Left ventricle myocardium inferior (tissue), 1 donor: ENCODE measurements at regions not wholly inside any gene's neighbourhood (a gene's known extent, or its start where the extent isn't known, plus 50 kb on each side); places are given as distances from the start of the nearest gene placed in this dataset.

Source experiments
- DNase-seq: peaks from one replicate; pipeline ENCODE4 v3.0.0-alpha.2; 2020
- H3K27ac ChIP-seq: fragments of 200-600 bp; replicated peaks from 2 replicates; pipeline ENCODE4 v1.8.0; 2021
- H3K27me3 ChIP-seq: fragments of 200-600 bp; 2 replicates; pipeline ENCODE4 v1.8.0; 2021; ENCODE audit warnings: low read depth
- H3K36me3 ChIP-seq: fragments of 200-600 bp; 2 replicates; pipeline ENCODE4 v1.8.0; 2021
- H3K4me1 ChIP-seq: fragments of 200-600 bp; 2 replicates; pipeline ENCODE4 v1.8.0; 2021
- H3K4me3 ChIP-seq: fragments of 200-600 bp; 2 replicates; pipeline ENCODE4 v1.8.0; 2021; ENCODE audit warnings: mild to moderate bottlenecking, moderate library complexity
- H3K9me3 ChIP-seq: fragments of 200-600 bp; replicated peaks from 2 replicates; pipeline ENCODE4 v1.8.0; 2021
- intact Hi-C: fragments of 100-400 bp; cut with micrococcal nuclease; formaldehyde crosslinking; loops from one replicate; pipeline ENCODE4 v1.11.0; 2022
- TF ChIP-seq, protein P1 (sequence below): fragments of 200-600 bp; IDR thresholded peaks from 2 replicates; pipeline ENCODE4 v1.8.0; 2021; ENCODE audit warnings: antibody characterized with exemption, mild to moderate bottlenecking, borderline replicate concordance
- donor health status: DM: no; HTN: yes; CAD: no; lungs with severe emphysema.

DNA sequence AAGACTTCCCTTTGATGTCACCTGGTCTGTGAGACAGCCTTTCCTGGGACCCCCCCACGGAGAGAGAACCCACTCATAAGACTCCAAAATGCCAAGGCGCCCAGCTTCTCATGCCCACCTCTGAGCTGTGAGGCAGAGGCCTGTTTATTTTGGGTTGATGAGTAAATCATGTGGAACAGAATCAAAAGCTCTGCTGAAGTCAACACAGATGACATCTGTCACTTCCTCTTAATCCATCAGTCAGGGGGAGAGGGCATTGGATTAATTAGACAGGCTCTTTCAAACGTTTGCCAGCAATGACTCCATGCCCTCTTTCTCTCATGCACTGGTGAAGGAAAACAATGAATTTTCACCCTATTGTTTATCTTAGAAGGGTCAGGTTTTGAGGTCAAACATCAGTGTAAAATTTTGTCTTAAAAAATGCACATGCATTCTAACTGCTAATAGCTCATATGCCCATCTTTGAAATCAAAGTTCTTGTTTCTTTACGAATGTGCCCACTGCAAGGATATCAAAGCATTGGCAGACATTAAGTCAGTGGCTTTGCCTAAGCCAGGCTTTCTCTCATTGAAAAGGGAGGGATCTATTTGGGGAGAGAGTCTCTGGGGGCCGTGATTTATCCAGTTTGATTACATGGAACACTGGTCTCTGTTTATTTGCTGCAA is 184.1 kb downstream of the ACKR3 start:
- Histone ChIP-seq H3K9me3 (no peaks in the 10 kb centered on the region), H3K27ac (no peak overlapping the region), H3K36me3 (no peaks in the 10 kb centered on the region), H3K4me3 (no peak overlapping the region), H3K27me3 (no peaks in the 10 kb centered on the region), H3K4me1 (peaks cover 24% of the 10 kb centered on the region)
- intact Hi-C loops = no loop called here
- DNase-seq = no peak
- TF ChIP-seq, protein P1, sequence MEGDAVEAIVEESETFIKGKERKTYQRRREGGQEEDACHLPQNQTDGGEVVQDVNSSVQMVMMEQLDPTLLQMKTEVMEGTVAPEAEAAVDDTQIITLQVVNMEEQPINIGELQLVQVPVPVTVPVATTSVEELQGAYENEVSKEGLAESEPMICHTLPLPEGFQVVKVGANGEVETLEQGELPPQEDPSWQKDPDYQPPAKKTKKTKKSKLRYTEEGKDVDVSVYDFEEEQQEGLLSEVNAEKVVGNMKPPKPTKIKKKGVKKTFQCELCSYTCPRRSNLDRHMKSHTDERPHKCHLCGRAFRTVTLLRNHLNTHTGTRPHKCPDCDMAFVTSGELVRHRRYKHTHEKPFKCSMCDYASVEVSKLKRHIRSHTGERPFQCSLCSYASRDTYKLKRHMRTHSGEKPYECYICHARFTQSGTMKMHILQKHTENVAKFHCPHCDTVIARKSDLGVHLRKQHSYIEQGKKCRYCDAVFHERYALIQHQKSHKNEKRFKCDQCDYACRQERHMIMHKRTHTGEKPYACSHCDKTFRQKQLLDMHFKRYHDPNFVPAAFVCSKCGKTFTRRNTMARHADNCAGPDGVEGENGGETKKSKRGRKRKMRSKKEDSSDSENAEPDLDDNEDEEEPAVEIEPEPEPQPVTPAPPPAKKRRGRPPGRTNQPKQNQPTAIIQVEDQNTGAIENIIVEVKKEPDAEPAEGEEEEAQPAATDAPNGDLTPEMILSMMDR = no peak

DNA sequence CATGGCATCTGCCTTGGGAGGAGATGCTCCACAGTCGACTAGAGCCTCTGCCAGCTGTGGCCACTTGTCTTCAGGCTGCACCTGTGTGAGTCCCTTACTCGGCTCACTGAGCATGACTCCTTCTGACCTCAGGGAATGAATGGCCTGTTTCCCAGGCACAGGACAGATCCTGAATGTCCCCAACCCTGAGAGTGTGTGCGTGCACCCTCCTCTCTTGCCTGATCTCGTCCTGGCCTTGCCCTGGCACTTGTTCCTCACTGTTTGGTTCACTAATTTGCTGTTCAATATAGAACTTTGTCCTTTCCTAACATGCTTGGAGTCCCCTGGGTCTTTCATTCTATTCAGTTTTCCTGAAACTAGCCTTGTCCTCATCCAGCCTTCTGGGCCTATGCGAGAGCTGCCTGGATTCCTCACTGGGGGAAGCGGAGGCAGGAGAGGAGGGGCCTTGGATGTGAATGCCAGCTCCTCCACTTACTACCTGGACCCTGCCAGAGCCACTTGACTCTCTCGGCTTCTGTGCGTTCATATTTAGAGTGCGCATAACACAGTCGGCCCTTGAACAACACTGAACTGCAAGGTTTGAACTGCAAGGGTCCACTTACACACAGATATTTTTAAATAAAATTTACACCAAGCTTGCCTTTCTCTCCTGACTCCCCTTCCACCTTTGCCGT is 184.8 kb downstream of the ACKR3 start:
- H3K9me3 ChIP-seq = no peaks in the 10 kb centered on the region
- no peaks in the 10 kb centered on the region for H3K36me3 ChIP-seq
- H3K27ac ChIP-seq = no peak overlapping the region
- no peak for DNase-seq
- peaks cover 17% of the 10 kb centered on the region for H3K4me1 ChIP-seq
- TF ChIP-seq, protein P1 = no peak
- no peak overlapping the region for H3K4me3 ChIP-seq
- intact Hi-C loops = no loop called here
- H3K27me3 ChIP-seq = no peaks in the 10 kb centered on the region

DNA sequence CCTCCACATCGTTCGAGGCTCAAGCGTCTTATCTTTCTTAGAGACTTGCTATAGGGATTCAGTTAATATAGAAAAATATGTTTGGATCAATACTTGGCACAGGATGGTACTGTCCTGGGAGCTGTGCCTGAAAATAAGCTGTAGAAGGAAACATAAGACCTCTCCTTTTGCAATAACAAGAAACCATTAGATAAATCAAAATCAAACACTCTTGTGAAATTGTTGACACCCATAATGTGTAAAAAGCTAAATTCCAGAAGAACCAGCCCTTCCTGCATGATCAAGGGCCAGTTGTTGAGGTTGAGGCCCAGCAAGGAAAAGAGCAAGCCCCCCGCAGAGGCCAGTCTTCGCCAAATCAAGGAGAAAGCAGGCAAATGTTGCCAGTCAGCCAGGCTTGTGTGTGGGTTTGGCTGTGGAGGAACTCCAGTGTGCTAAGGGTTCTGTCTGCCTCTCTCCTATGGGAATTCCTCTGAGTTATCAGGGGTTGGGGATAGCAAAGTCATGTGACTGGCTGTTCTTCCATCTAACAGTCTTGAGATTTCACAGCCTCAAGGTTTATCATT is 185.7 kb downstream of the ACKR3 start:
- DNase-seq = no peak
- peaks cover 13% of the 10 kb centered on the region for H3K4me1 ChIP-seq
- intact Hi-C loops = no loop called here

DNA sequence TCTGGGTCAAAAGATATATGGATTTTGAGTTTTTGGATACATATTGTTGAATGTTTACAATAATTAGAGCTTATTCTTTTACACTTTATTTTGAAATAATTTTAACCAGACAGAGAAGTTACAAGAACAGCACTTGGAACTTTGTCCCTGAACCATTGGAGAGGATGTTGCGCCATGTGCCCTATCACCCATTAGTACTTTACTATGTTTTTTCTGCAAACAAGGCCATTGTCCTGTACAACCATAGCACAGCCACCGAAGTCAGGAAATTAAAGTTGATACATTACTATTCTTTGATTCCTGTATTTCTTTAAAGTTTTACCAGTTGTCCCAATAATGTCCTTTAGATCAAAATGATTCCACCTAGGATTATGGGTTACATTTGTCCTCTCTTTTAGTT is 188.8 kb downstream of the ACKR3 start:
- Histone ChIP-seq H3K27ac (no peak overlapping the region), H3K4me3 (no peak overlapping the region), H3K27me3 (no peaks in the 10 kb centered on the region), H3K9me3 (no peaks in the 10 kb centered on the region), H3K36me3 (no peaks in the 10 kb centered on the region), H3K4me1 (peaks cover 10% of the 10 kb centered on the region)
- DNase-seq = no peak
- intact Hi-C loops = no loop called here
- TF ChIP-seq, protein P1 = no peak

More for the DNA sequence above, 185.7 kb downstream of the ACKR3 start:
- Histone ChIP-seq H3K9me3 (no peaks in the 10 kb centered on the region), H3K4me3 (no peak overlapping the region), H3K36me3 (no peaks in the 10 kb centered on the region), H3K27ac (no peak overlapping the region), H3K27me3 (no peaks in the 10 kb centered on the region)
- TF ChIP-seq, protein P1 = no peak

DNA sequence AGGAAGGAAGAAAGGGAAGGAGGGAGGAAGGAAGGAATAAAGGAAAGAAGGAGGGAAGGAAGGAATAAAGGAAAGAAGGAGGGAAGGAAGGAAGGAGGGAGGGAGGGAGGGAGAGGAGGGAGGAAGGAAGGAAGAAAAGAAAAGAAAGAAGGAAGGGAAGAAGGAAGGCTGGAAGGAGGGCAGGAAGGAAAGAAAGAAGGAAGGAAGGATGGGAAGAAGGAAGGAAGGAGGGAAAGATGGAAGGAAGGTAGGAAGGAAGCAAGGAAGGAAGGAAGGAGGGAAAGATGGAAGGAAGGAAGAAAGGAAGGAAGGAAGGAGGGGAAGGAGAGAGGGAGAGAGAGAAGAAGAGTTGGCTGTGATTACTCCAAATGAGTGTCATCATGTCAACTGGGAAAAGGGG is 190.6 kb downstream of the ACKR3 start:
- no peak overlapping the region for H3K4me3 ChIP-seq
- H3K36me3 ChIP-seq = no peaks in the 10 kb centered on the region
- no peak overlapping the region for H3K27ac ChIP-seq
- no peaks in the 10 kb centered on the region for H3K9me3 ChIP-seq
- intact Hi-C loops = no loop called here
- TF ChIP-seq, protein P1 = no peak
- DNase-seq = no peak
- no peaks in the 10 kb centered on the region for H3K4me1 ChIP-seq
- H3K27me3 ChIP-seq = no peaks in the 10 kb centered on the region
